GM10266 (cell line): ENCODE measurements at regions not wholly inside any gene's neighbourhood (a gene's known extent, or its start where the extent isn't known, plus 50 kb on each side); places are given as distances from the start of the nearest gene placed in this dataset.
"Not testable (repeated sequence)": the region's sequence is repeated elsewhere in the genome, so short reads cannot be mapped to it uniquely, and the experiment has no call there.

Source experiments
- DNase-seq: peaks from one replicate; pipeline ENCODE4 v3.0.0; 2012; ENCODE audit errors: extremely low spot score
- CTCF ChIP-seq: IDR thresholded peaks from 2 replicates; pipeline ENCODE4 v1.5.1; 2012; ENCODE audit warnings: mild to moderate bottlenecking, low read depth; ENCODE audit not compliant: control insufficient read depth, insufficient read depth; ENCODE audit errors: missing control alignments

- TF ChIP-seq CTCF: no peak
- no peak for DNase-seq
Measured at GRCh38 chr1:212166244-212166643, 119.0 kb upstream of the PPP2R5A start.

- TF ChIP-seq CTCF: no peak
- DNase-seq: no peak
Measured at GRCh38 chr1:212166644-212167043, 118.6 kb upstream of the PPP2R5A start.

- no peak for DNase-seq
- no peak for TF ChIP-seq CTCF
Measured at GRCh38 chr1:212167098-212167497, 118.1 kb upstream of the PPP2R5A start.

GRCh38 chr1:212173567-212173966 is 111.6 kb upstream of the PPP2R5A start:
- no peak for TF ChIP-seq CTCF

GRCh38 chr1:212174295-212174694 is 110.9 kb upstream of the PPP2R5A start:
- DNase-seq: not testable (repeated sequence)

More at GRCh38 chr1:212173567-212173966, 111.6 kb upstream of the PPP2R5A start:
- no peak for DNase-seq

- no peak for TF ChIP-seq CTCF
- DNase-seq: no peak
Measured at GRCh38 chr1:212177542-212177941, 107.7 kb upstream of the PPP2R5A start.

- no peak for TF ChIP-seq CTCF
- DNase-seq: no peak
Measured at GRCh38 chr1:212178851-212179250, 106.4 kb upstream of the PPP2R5A start.

- TF ChIP-seq CTCF: no peak
Measured at GRCh38 chr1:212179394-212180076, 105.7 kb upstream of the PPP2R5A start.

More at GRCh38 chr1:212179394-212180076, 105.7 kb upstream of the PPP2R5A start:
- no peak for DNase-seq
